GM18870 (cell line): ENCODE measurements at regions not wholly inside any gene's neighbourhood (a gene's known extent, or its start where the extent isn't known, plus 50 kb on each side); places are given as distances from the start of the nearest gene placed in this dataset.

Source experiments
- ATAC-seq: cut with Tn5 transposase; IDR thresholded peaks from one replicate; pipeline ENCODE4 v1.9.1; 2021; ENCODE audit warnings: moderate library complexity; ENCODE audit not compliant: unreplicated experiment

GRCh38 chr2:160910681-160911080 is 249.5 kb upstream of the TANK start:
- no peak for ATAC-seq

- no peak for ATAC-seq
These were observed 249.0 kb upstream of the TANK start for GRCh38 chr2:160911258-160911657.

- no peak for ATAC-seq
These were observed 248.0 kb upstream of the TANK start for GRCh38 chr2:160912276-160912675.

GRCh38 chr2:160913323-160913722 is 246.9 kb upstream of the TANK start:
- ATAC-seq: no peak

GRCh38 chr2:160914217-160914616 is 246.0 kb upstream of the TANK start:
- no peak for ATAC-seq

GRCh38 chr2:160916300-160916699 is 243.9 kb upstream of the TANK start:
- ATAC-seq: no peak

GRCh38 chr2:160917850-160918249 is 242.4 kb upstream of the TANK start:
- no peak for ATAC-seq

- ATAC-seq: no peak
These were observed 242.0 kb upstream of the TANK start for GRCh38 chr2:160918258-160918657.

- ATAC-seq: no peak
These were observed 241.2 kb upstream of the TANK start for GRCh38 chr2:160918906-160919503.

GRCh38 chr2:160920061-160920460 is 240.2 kb upstream of the TANK start:
- no peak for ATAC-seq

- no peak for ATAC-seq
These were observed 239.4 kb upstream of the TANK start for GRCh38 chr2:160920791-160921303.

GRCh38 chr2:160921386-160921964 is 238.8 kb upstream of the TANK start:
- no peak for ATAC-seq

GRCh38 chr2:160924936-160925353 is 235.3 kb upstream of the TANK start:
- ATAC-seq: no peak

- ATAC-seq: no peak
These were observed 234.3 kb upstream of the TANK start for GRCh38 chr2:160925956-160926355.

- ATAC-seq: no peak
These were observed 232.9 kb upstream of the TANK start for GRCh38 chr2:160927324-160927723.

- ATAC-seq: no peak
These were observed 231.3 kb upstream of the TANK start for GRCh38 chr2:160928854-160929301.

GRCh38 chr2:160931531-160931930 is 228.7 kb upstream of the TANK start:
- no peak for ATAC-seq

GRCh38 chr2:160932960-160933359 is 227.3 kb upstream of the TANK start:
- no peak for ATAC-seq

GRCh38 chr2:160934263-160934662 is 226.0 kb upstream of the TANK start:
- no peak for ATAC-seq

GRCh38 chr2:160934991-160935390 is 225.2 kb upstream of the TANK start:
- ATAC-seq: no peak

GRCh38 chr2:160936044-160936806 is 224.0 kb upstream of the TANK start:
- ATAC-seq: no peak

GRCh38 chr2:160940271-160940670 is 220.0 kb upstream of the TANK start:
- no peak for ATAC-seq
